HCT116 (cell line): ENCODE measurements at regions not wholly inside any gene's neighbourhood (a gene's known extent, or its start where the extent isn't known, plus 50 kb on each side); places are given as distances from the start of the nearest gene placed in this dataset.

Experiments used
- ATAC-seq: fragments of 200-7000 bp; cut with Tn5 transposase; 2 replicates; pipeline ENCODE4 v1.9.1; 2020; ENCODE audit warnings: mild to moderate bottlenecking, moderate library complexity
- BruUV-seq: library from RNA; stranded (reverse); fragments of 400-500 nt; replicated peaks from 2 replicates; lab custom pipeline; 2021; lab: Mats Ljungman, UMichigan
- CTCF ChIA-PET: fragments of 300-600 bp; sonication (Branson Sonifier 250); formaldehyde crosslinking; loops from one replicate; lab custom pipeline; 2021; ENCODE audit warnings: antibody characterized with exemption; lab: Charles Lee
- POLR2A ChIA-PET: fragments of 300-600, 350-600 bp; sonication (Branson Sonifier 250); formaldehyde crosslinking; loops from one replicate; lab custom pipeline; 2021; ENCODE audit warnings: antibody characterized with exemption; lab: Charles Lee
- RAD21 ChIA-PET, 2 experiments: fragments of 300-600 bp; sonication (Branson Sonifier 250); formaldehyde crosslinking; loops; one replicate each; lab custom pipeline; 2023; ENCODE audit warnings: low total read pairs in 2 of 2; ENCODE audit not compliant: uncharacterized antibody in 2 of 2, unreplicated experiment in 2 of 2, low non-redundant PET in 1 of 2; lab: Charles Lee
- DNase-seq: peaks from one replicate; pipeline ENCODE4 v3.0.0-alpha.2; 2010; ENCODE audit warnings: low read depth, low spot score
- H2AFZ ChIP-seq: fragments of 200-600 bp; shearing (Covaris generic), sonication (generic); 2 replicates; pipeline ENCODE4 v1.6.1; 2017; ENCODE audit warnings: low read depth, mixed run types, mixed read lengths, antibody characterized with exemption, low read length; ENCODE audit not compliant: poor library complexity, severe bottlenecking
- H3K27ac ChIP-seq: 2 replicates; pipeline ENCODE4 v1.5.1; 2012; ENCODE audit warnings: low read depth, low read length
- H3K27me3 ChIP-seq: fragments of 200-600 bp; sonication (generic); 2 replicates; pipeline ENCODE4 v1.6.1; 2016; ENCODE audit warnings: mixed run types, low read length, mixed read lengths; ENCODE audit not compliant: insufficient read depth
- H3K36me3 ChIP-seq, 2 experiments: fragments of 200-500 bp in 1 of 2; fragments of 200-600 bp in 1 of 2; sonication (Bioruptor generic) in 1 of 2; sonication (generic) in 1 of 2; 2 replicates each; pipeline versions ENCODE4 v1.5.1 to v1.6.1; 2014 to 2016; ENCODE audit warnings: low read length in 2 of 2, inconsistent platforms in 1 of 2, mixed read lengths in 1 of 2, mixed run types in 1 of 2; ENCODE audit not compliant: insufficient read depth in 2 of 2, control insufficient read depth in 1 of 2
- H3K4me1 ChIP-seq, 2 experiments: fragments of 200-600 bp in 1 of 2; sonication (generic) in 1 of 2; 2 replicates each; pipeline versions ENCODE4 v1.5.1 to v1.6.1; 2012 to 2017; ENCODE audit warnings: low read length in 2 of 2, inconsistent platforms in 1 of 2, mild to moderate bottlenecking in 1 of 2, mixed read lengths in 1 of 2, mixed run types in 1 of 2, moderate library complexity in 1 of 2; ENCODE audit not compliant: insufficient read depth in 2 of 2, control insufficient read depth in 1 of 2
- H3K4me2 ChIP-seq: fragments of 200-600 bp; sonication (generic); 2 replicates; pipeline ENCODE4 v1.6.1; 2017; ENCODE audit warnings: mixed run types, low read length, mixed read lengths
- H3K4me3 ChIP-seq, 2 experiments: fragments of 200-600 bp in 1 of 2; sonication (generic) in 1 of 2; replicated peaks in 1 of 2; 2 replicates each; pipeline ENCODE4 v1.5.1; 2011 to 2016; ENCODE audit warnings: low read length in 2 of 2, control low read depth in 1 of 2, low read depth in 1 of 2, mild to moderate bottlenecking in 1 of 2, mixed read lengths in 1 of 2, mixed run types in 1 of 2
- H3K79me2 ChIP-seq: fragments of 200-600 bp; sonication (generic); 2 replicates; pipeline ENCODE4 v1.6.1; 2017; ENCODE audit warnings: mild to moderate bottlenecking, mixed run types, low read length, moderate library complexity, mixed read lengths; ENCODE audit not compliant: insufficient read depth
- H3K9ac ChIP-seq: fragments of 200-600 bp; sonication (generic); 2 replicates; pipeline ENCODE4 v1.6.1; 2016; ENCODE audit warnings: low read length, mixed read lengths
- H3K9me2 ChIP-seq: fragments of 200-600 bp; sonication (generic), shearing (Covaris generic); 2 replicates; pipeline ENCODE4 v1.6.1; 2017; ENCODE audit warnings: mixed run types, mild to moderate bottlenecking, moderate library complexity; ENCODE audit not compliant: insufficient read depth
- H3K9me3 ChIP-seq, 2 experiments: fragments of 200-500 bp in 1 of 2; fragments of 200-600 bp in 1 of 2; sonication (Bioruptor generic) in 1 of 2; sonication (generic) in 1 of 2; 2 replicates each; pipeline ENCODE4 v1.6.1; 2014 to 2017; ENCODE audit warnings: low read length in 2 of 2, mixed read lengths in 2 of 2, inconsistent platforms in 1 of 2, low read depth in 1 of 2, mild to moderate bottlenecking in 1 of 2, mixed run types in 1 of 2, moderate library complexity in 1 of 2; ENCODE audit not compliant: control insufficient read depth in 1 of 2, insufficient read depth in 1 of 2
- H4K20me1 ChIP-seq: fragments of 200-600 bp; sonication (generic), shearing (Covaris generic); 2 replicates; pipeline ENCODE4 v1.6.1; 2017; ENCODE audit warnings: mixed run types, mild to moderate bottlenecking, moderate library complexity; ENCODE audit not compliant: insufficient read depth
- EGR1 ChIP-seq: IDR thresholded peaks from 2 replicates; pipeline ENCODE4 v1.6.1; 2012; ENCODE audit warnings: low read depth
- EZH2 ChIP-seq: fragments of 200-600 bp; sonication (generic); IDR thresholded peaks from 2 replicates; pipeline ENCODE4 v1.6.1; 2017; ENCODE audit warnings: antibody characterized with exemption, mixed run types
- FOSL1 ChIP-seq: IDR thresholded peaks from 2 replicates; pipeline ENCODE4 v1.6.1; 2012; ENCODE audit warnings: low read depth
- POLR2A ChIP-seq: IDR thresholded peaks from 2 replicates; pipeline ENCODE4 v1.7.0; 2011; ENCODE audit warnings: borderline replicate concordance; ENCODE audit not compliant: insufficient read depth, insufficient read length; ENCODE audit errors: extremely low read depth
- POLR2AphosphoS5 ChIP-seq: IDR thresholded peaks from 2 replicates; pipeline ENCODE4 v1.6.1; 2011; ENCODE audit warnings: mild to moderate bottlenecking, low read depth, low read length, moderate library complexity
- SIN3A ChIP-seq: IDR thresholded peaks from 2 replicates; pipeline ENCODE4 v1.6.1; 2012; ENCODE audit warnings: low read depth
- TCF7L2 ChIP-seq: IDR thresholded peaks from 2 replicates; pipeline ENCODE4 v1.7.0; 2011; ENCODE audit warnings: borderline replicate concordance, inconsistent platforms; ENCODE audit not compliant: insufficient read depth, insufficient read length; ENCODE audit errors: extremely low read depth
- ZFX ChIP-seq: fragments of 450-650 bp; IDR thresholded peaks from 2 replicates; pipeline ENCODE4 v1.6.1; 2017
- intact Hi-C: fragments of 100-400 bp; cut with micrococcal nuclease; formaldehyde crosslinking; loops from 2 replicates; pipeline ENCODE4 v1.10.0; 2022
- TF ChIP-seq, protein P1 (sequence below): IDR thresholded peaks from 2 replicates; pipeline ENCODE4 v1.6.1; 2012

DNA sequence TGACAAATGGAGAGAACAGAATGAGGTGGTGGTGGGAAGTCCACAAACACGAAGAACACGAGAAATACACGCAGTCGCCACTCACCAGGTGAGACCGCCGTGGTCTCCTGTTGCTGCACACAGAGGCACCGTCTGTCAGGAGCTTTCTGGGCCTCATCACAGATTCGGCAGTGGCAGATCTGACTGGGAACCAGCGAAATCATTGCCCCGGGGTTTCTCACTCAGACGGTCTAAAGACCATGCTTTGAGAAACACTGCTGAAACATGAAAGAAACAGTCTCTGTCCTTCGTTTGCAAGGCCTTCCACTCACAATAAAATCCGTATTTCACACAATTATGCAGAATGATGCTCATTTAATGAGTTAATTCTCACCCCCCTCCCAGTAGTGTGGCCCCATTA lies 130.9 kb upstream of the AFDN start:
- CTCF ChIA-PET = no interaction called here

DNA sequence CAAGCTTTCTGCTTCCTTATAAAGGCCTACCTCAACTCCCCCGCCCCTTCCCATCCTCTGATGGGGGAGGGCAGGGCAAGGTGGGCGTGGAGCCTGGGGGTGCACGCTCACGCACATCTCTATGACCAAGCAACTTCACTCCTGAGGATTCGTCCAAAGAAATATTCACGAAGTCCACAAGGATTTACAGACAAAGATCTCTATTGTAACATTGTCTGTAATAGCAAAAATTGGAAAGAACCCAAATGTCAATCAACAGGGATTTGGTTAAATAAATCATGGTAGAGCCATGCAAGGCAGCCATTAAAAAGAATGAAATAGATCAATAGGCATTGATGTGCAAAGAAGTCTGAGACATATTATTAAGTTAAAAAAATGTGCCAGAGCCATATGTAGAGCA lies 130.4 kb upstream of the AFDN start:
- H3K9me3 ChIP-seq = no peaks in the 10 kb centered on the region
- H3K9me2 ChIP-seq = no peaks in the 10 kb centered on the region
- POLR2A ChIA-PET = no interaction called here
- no TSS peak for BruUV-seq
- CTCF ChIA-PET = no interaction called here
- intact Hi-C loops = no loop called here
- no peaks in the 10 kb centered on the region for H3K79me2 ChIP-seq
- no peaks in the 10 kb centered on the region for H3K36me3 ChIP-seq
- H2AFZ ChIP-seq = no peak overlapping the region
- ATAC-seq = no peak
- no peak for DNase-seq
- H4K20me1 ChIP-seq = no peaks in the 10 kb centered on the region
- H3K27ac ChIP-seq = no peak overlapping the region
- no peak for TF ChIP-seq ZFX
- no peak for TF ChIP-seq EZH2
- peaks cover 0 to 15% of the 10 kb centered on the region in 2 experiments; a peak in 2 of 4 replicates for H3K4me1 ChIP-seq
- RAD21 ChIA-PET = no interaction called here
- no peak overlapping the region for H3K4me2 ChIP-seq
- H3K9ac ChIP-seq = no peak overlapping the region
- no peaks in the 10 kb centered on the region for H3K27me3 ChIP-seq
- no peak overlapping the region for H3K4me3 ChIP-seq

More for the DNA sequence above, 130.9 kb upstream of the AFDN start:
- Histone ChIP-seq H3K4me2 (no peak overlapping the region), H4K20me1 (no peaks in the 10 kb centered on the region), H3K4me3 (no peak overlapping the region), H3K4me1 (peaks cover 0 to 15% of the 10 kb centered on the region in 2 experiments; a peak in 2 of 4 replicates), H3K9ac (no peak overlapping the region), H2AFZ (no peak overlapping the region), H3K9me2 (no peaks in the 10 kb centered on the region), H3K27ac (no peak overlapping the region), H3K9me3 (no peaks in the 10 kb centered on the region), H3K36me3 (no peaks in the 10 kb centered on the region), H3K79me2 (no peaks in the 10 kb centered on the region), H3K27me3 (no peaks in the 10 kb centered on the region)
- ChIA-PET RAD21 (no interaction called here), POLR2A (no interaction called here)
- ATAC-seq = no peak
- BruUV-seq = no TSS peak
- intact Hi-C loops = no loop called here
- no peak for DNase-seq
- TF ChIP-seq SIN3A (no peak), FOSL1 (no peak), POLR2A (no peak), TCF7L2 (no peak), POLR2AphosphoS5 (no peak), EGR1 (no peak)
- TF ChIP-seq, protein P1, sequence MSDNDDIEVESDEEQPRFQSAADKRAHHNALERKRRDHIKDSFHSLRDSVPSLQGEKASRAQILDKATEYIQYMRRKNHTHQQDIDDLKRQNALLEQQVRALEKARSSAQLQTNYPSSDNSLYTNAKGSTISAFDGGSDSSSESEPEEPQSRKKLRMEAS = no peak
